Islet precursor cell (in vitro differentiated cells): ENCODE measurements at regions not wholly inside any gene's neighbourhood (a gene's known extent, or its start where the extent isn't known, plus 50 kb on each side); places are given as distances from the start of the nearest gene placed in this dataset.
"Not testable (repeated sequence)": the region's sequence is repeated elsewhere in the genome, so short reads cannot be mapped to it uniquely, and the experiment has no call there.

ENCODE experiments used
- DNase-seq: peaks from one replicate; pipeline ENCODE4 v3.0.0-alpha.2; 2018

GRCh38 chrX:74251006-74251930 is 52.7 kb upstream of the ZCCHC13 start:
- peak; percentile 56 for DNase-seq

DNA sequence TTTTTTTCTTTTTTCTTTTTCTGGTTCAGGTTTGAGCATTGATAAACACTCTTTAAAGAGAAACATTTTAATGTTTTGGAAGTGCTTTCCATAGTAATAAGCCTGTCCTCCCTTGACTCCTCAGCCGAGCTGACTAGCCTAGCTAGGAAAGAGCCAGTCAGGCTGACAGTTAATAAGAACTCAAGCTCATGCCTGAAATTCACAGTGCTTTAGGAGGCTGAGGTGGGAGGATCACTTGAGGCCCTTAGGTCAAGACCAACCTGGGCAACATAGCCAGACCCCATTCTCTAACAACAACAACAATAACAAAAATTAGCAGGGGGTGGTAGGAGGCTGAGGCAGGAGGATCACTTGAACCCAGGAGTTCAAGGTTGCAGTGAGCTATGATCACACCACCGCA is 53.4 kb upstream of the ZCCHC13 start:
- DNase-seq = no peak

GRCh38 chrX:74249963-74250362 is 54.0 kb upstream of the ZCCHC13 start:
- DNase-seq = peak; percentile 80

GRCh38 chrX:74248889-74249288 is 55.1 kb upstream of the ZCCHC13 start:
- DNase-seq = peak; percentile 71

DNA sequence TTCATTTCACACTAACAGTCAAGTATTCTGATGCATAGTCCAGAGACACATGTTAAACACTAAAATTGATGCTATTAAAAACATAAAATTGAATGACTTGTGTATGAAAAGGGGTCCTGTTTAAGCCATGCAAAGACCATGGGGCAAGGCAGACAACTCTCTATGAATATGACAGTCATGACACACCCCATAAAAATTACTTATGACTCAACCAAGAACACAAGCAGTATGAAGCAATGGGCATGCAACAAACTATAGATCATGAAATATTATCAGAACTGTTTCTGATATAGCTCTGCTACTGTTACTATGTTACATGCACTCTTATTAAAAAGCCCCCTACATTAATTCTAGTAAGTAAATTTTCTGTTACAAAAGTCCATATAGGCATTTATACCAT is 57.5 kb upstream of the ZCCHC13 start:
- DNase-seq = no peak

DNA sequence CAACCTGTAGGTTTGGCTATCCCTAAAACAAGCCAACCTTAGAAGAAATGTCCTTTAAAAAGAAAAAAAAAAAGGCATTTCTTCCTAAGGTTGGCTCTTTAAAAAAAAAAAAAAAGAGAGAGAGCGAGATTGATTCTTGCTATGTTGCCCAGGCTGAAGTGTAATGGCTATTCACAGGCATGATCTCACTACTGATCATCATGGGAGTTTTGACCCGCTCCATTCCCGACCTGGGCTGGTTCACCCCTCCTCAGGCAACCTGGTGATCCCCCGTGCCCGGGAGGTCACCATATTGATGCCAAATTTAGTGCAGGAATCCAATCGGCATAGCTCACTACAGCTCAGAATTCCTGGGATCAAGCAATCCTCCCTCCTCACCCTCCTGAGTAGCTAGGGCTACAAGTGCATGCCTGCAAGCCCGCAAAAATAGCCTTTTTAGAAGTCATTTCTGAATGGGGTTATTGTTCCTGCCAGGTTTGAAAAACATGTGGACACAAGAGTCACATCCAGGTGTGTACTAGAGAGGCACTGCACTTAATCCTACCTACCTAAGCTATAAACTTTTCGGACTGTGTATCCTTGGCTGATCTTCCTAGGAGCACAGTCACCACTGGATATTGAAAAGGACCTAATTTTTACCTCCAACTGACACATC is 61.4 kb upstream of the ZCCHC13 start:
- DNase-seq = no peak

GRCh38 chrX:74242050-74242449 is 61.9 kb upstream of the ZCCHC13 start:
- no peak for DNase-seq

DNA sequence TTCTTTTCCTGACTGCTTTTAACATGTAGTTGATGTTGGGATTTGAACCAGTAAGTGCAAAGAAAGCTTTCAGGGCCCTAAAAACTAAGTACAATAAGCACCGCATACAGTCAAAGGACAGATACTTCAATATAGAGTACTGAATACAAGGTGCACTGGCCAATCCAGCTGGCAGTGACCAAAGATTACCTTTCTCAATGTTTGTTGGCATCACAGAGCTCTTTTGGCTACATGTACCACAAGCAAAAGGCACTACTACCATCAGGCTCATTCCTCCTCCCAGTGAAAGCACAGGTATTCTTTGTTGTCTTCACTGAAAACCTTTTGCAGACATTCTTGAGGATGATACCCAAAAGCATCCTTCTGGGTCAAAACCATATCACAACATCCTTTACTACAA is 65.2 kb upstream of the ZCCHC13 start:
- DNase-seq = no peak

- DNase-seq = no peak
Observed at GRCh38 chrX:74234818-74235217, 69.2 kb upstream of the ZCCHC13 start.

DNA sequence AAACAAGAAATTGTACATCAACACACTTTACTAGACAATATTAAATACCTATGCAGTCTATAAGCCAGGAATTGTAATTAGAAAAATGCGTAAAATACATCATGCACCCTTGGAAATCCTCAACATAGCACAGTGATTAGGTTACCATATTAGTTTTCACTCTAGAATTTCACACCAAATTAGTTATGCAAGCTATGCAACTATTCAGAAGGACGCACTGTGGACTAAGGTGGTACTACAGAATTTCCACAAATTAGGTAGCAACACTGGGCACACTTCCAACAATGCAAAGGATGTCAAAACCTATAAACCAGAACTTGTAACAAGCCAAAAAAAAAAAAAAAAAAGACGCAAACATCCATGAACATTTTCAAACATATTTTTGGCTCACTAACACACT is 71.1 kb upstream of the ZCCHC13 start:
- no peak for DNase-seq

DNA sequence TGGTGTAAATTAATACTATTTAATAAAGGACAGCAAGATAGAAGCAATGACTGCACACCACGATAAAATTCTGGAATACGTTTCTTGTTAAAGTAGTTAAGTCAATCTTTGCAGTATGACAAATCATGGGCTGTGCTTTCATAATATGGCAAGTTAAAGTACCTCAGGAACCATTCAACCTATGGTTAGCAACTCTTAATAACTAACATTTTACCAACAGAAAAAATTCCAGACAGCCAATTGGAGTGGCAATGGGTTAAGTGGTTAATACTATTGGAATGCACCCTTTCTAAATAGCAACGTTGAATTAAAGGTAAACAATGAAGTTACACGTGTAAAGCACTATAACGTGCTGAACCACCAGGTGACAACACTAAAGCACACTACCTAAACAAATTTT is 72.4 kb upstream of the ZCCHC13 start:
- no peak for DNase-seq

- no peak for DNase-seq
Observed at GRCh38 chrX:74230094-74230493, 73.9 kb upstream of the ZCCHC13 start.

DNA sequence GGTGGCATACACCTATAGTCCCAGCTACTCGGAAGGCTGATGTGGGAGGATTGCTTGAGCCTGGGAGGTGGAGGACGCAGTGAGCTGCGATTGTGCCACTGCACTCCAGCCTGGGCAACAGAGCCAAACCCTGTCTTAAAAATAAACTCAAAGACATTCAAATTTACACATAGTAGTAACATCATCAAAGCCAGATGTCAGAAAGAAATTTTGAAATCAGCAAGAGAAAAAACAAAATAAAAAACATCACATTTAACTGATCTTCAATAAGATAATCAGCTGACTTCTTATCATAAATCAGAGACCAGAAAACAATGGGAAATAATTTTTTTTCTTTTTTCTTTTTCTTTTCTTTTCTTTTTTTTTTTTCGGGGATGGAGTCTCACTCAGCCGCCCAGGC is 78.9 kb upstream of the ZCCHC13 start:
- no peak for DNase-seq

DNA sequence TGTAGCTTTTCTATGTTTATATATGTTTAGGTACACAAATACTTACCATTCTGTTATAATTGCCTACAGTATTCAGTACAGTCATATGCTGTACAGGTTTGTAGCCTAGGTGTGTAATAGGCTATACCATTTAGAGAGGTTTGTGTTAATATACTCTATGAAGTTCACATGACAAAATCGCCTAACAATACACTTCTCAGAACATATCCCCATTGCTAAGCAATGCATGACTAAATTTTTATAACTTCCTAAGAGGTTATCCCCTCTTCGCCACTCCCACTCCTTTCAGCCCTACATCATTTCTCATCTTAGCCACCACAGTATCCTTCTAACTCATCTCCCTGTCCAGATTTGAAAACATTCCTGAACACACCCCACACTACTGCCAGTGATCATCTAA is 83.7 kb upstream of the ZCCHC13 start:
- no peak for DNase-seq

DNA sequence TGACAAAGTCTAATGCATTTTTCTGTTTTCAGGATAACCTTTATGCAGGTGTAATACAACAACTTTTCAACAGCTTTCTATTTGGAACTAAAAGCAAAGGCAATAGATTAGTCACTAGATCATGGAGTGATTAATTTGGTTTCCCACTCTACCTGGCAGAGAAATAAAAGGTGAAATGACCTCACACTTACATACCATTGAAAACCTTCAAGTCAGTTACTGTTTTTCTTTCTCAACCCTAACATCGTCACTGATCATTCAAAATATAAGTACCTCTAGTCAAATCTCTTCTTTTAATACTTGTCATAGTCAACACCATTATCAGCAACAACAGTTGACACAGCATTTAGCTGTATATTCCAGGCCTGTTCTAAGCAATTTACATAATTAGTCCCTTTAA is 85.1 kb upstream of the ZCCHC13 start:
- DNase-seq = no peak

GRCh38 chrX:74216421-74216820 is 87.6 kb upstream of the ZCCHC13 start:
- no peak for DNase-seq

- no peak for DNase-seq
Observed at GRCh38 chrX:74211911-74212310, 92.1 kb upstream of the ZCCHC13 start.

DNA sequence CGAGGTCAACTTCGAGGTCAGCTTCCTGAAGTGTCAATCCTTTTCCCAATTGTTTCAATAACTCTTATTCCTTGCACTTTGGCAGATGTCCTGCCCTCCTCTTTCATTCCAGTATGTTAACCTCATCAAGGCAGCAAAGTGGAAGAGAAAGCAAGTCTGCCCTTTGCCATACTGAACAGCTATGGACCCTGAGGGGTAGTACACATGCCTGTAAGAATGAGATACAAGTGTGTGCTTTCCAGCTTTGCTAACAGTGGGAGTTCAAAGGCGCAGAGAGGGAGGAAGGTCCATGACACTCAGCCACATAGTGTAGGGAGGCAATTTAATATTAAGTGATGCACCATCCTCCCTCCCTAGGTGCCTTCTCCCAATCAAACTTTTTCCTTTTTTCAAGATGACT is 96.4 kb upstream of the ZCCHC13 start:
- no peak for DNase-seq

DNA sequence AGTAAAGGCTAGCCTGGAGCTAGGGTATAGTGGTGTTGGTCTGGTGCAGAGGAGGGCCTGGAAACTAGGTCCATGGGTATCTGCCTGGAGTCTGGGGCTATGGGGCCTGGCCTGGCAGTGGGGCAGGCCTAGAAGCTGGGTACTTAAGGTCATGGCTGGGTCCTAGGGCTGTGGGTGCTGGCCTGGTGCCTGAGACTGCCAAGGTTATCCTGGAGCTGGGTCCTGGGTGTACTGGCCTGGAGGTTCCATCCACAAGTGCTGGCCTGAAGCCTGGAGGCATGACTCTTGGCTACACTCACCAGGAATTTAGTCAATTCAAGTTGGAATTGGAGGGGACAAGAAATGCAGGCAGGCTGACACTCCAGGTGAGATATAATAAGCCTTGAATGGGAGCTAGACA is 108.4 kb upstream of the ZCCHC13 start:
- no peak for DNase-seq

DNA sequence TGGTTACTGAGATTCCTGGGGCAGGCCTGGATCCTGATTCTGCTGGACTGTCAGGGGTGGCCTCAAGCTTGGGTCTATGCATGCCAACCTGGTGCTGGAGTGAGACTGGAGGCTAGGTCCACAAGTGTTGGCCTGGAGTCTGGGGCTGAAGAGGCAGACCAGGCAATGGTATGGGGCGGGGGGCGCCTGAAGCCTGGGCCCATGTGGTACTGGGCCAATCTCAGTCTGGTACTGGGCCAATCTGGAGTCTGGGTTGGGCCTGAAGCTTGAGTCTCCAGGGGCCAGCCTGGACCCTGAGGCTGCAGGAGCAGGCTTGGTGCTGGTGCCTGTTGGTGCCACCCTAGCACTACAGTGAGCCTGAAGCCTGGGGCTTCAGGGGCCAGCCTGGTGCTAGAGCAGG is 108.9 kb upstream of the ZCCHC13 start:
- DNase-seq = no peak

GRCh38 chrX:74187211-74187610 is 116.8 kb upstream of the ZCCHC13 start:
- DNase-seq = no peak

GRCh38 chrX:74183047-74183446 is 120.9 kb upstream of the ZCCHC13 start:
- DNase-seq = not testable (repeated sequence)

DNA sequence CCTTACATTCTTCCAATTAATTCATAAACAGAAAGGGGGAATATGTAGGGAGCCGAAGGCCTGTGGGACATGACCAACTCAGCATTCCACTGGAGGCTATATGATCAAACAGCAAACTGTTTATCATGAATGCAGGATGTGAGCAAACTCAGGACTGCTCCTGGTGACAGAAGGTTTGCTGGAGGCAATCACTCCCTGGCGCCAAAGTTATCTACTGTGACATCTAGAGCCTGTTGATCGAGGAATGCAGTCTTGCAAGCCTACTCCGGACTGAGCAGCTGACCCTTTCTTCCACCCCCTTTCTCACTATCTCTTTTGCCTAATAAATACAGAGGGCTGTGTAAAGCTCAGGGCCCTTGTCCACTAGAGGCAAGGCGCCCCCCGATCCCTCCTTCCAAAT is 122.0 kb upstream of the ZCCHC13 start:
- DNase-seq = peak; percentile 95

DNA sequence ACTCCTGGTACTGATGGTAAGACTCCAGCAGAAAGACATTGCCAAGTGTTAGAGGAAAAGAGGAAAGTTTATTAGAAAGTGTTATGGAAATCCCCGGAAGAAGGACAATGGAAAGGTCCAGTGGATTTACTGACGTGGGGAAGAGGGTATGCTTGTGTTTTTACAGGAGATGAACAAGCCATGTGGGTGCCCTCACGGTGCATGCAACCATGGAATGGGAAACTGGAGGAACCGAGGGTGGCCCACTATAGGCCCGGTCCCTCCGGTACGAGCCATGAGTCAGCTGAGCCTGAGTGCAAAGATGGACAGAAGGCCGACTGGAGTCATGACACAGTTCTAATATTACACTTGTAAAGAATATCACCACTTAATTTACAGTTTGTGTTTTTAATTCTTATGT is 123.3 kb upstream of the ZCCHC13 start:
- no peak for DNase-seq

DNA sequence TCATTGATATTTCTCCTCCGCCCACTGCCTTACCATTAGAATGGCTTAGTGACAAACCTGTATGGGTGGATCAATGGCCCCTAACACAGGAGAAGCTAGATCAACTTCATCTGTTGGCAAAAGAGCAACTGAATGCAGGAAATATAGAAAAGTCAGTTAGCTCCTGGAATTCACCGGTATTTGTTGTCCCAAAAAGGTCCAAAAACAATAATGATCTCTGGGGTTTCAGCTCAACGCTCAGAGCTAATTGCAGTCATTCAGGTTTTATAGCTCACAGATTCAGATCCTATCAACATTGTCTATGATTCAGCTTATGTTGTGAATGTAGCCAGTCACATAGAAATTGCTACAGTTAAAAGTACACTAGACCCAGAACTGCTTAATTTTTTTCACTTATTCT is 124.0 kb upstream of the ZCCHC13 start:
- DNase-seq = no peak
